GM18508 (cell line): ENCODE measurements at regions not wholly inside any gene's neighbourhood (a gene's known extent, or its start where the extent isn't known, plus 50 kb on each side); places are given as distances from the start of the nearest gene placed in this dataset.

ENCODE experiments used
- ATAC-seq: cut with Tn5 transposase; IDR thresholded peaks from one replicate; pipeline ENCODE4 v1.9.1; 2021; ENCODE audit warnings: moderate number of reproducible peaks; ENCODE audit not compliant: insufficient read depth, unreplicated experiment

- no peak for ATAC-seq
Observed at GRCh38 chr2:122734766-122735424, 979.4 kb downstream of the TSN start.

- ATAC-seq, result no peak
Observed at GRCh38 chr2:122736279-122736678, 980.8 kb downstream of the TSN start.

GRCh38 chr2:122737429-122738077, 982.1 kb downstream of the TSN start:
- ATAC-seq, result peak; percentile 85

GRCh38 chr2:122739732-122740593, 984.5 kb downstream of the TSN start:
- ATAC-seq, result no peak

DNA sequence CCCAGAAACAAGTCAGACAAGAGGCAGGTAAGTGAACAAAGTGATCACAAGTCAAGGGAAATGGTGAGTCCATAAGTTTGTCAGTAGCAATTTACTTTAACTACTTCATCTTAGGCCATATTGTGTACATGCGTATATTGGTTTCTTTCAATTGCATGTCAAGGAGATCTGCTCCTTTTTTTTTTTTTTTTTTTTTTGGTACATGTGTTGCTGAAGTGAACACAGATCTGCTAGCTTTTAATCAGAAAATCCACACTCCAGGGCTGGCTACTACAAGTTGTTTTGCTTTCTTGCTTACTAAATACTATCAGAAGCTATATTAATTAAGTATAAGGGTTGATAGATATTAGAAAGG, 985.1 kb downstream of the TSN start:
- no peak for ATAC-seq

DNA sequence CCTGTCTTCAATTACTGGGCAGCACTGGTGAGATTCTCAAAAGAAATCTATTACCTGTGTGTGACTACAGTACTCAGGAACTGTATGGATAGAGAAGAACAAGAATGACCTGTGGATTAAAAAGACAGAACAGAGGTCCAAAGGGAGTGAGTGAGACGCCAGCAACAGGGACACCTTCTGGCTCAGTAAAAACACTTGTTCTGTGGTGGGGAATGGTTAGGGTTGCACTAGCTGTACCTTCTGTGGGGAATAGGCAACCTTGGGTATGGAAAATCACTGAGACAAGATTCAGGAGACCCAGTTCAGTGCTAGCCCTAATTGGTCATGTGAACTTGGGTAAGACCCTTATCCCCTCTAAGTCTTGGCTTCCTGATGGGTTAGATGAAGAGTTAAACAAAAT, 986.0 kb downstream of the TSN start:
- no peak for ATAC-seq

GRCh38 chr2:122743021-122743675, 987.7 kb downstream of the TSN start:
- ATAC-seq, result no peak

- no peak for ATAC-seq
Observed at GRCh38 chr2:122745603-122746002, 990.2 kb downstream of the TSN start.

- no peak for ATAC-seq
Observed at GRCh38 chr2:122747670-122748069, 992.2 kb downstream of the TSN start.

- no peak for ATAC-seq
Observed at GRCh38 chr2:122748552-122749011, 993.1 kb downstream of the TSN start.

GRCh38 chr2:122749405-122749804, 994.0 kb downstream of the TSN start:
- no peak for ATAC-seq

DNA sequence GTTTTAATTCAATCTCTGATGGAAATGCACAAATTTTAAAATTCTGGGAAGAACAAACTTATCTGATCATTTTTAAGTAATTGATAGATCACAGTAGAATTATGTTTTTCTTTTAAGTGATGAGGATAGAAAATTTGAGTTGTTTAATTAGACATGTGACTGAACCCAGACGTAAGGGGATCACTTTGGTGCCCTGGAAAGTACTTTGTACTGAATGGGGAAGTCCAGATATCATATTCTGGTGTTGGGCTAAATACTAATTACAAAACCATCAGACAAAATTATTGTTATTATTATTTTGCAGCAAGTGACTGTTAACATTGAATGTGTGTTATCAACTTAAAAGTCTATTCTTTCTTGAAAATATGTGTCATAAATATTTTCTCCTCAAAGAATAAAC, 994.6 kb downstream of the TSN start:
- no peak for ATAC-seq

GRCh38 chr2:122750808-122751207, 995.4 kb downstream of the TSN start:
- no peak for ATAC-seq

- no peak for ATAC-seq
Observed at GRCh38 chr2:122753336-122753735, 997.9 kb downstream of the TSN start.

- ATAC-seq, result no peak
Observed at GRCh38 chr2:122754561-122754960, 999.1 kb downstream of the TSN start.

GRCh38 chr2:122755281-122755780, 999.9 kb downstream of the TSN start:
- ATAC-seq, result no peak

GRCh38 chr2:122758967-122759366, 1003.5 kb downstream of the TSN start:
- no peak for ATAC-seq

DNA sequence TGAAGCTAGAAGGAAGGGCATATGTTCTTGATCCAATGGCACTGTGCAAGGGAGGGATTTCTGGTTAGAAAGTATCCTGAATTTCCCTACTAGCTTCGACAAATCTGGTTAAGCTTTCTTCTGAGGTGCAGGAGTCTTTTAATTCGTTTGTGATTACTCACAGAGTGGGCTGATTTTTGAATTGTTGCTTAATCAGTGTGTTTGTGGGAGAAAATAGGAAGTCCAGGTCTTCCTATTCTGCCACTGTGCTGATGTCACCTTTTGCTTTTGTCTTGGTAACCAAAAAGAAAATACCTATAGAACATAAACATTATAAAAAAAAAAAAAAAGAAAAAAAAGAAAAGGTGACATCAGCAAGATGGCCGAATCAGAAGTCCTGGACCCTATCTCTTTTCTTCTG, 1008.6 kb downstream of the TSN start:
- no peak for ATAC-seq

GRCh38 chr2:122780251-122780650, 1024.8 kb downstream of the TSN start:
- ATAC-seq, result no peak

GRCh38 chr2:122794100-122794499, 1038.6 kb downstream of the TSN start:
- no peak for ATAC-seq

GRCh38 chr2:122795763-122796162, 1040.3 kb downstream of the TSN start:
- ATAC-seq, result no peak
